GM18858 (cell line): ENCODE measurements at regions not wholly inside any gene's neighbourhood (a gene's known extent, or its start where the extent isn't known, plus 50 kb on each side); places are given as distances from the start of the nearest gene placed in this dataset.

Experiments
- ATAC-seq: cut with Tn5 transposase; IDR thresholded peaks from one replicate; pipeline ENCODE4 v1.9.1; 2021; ENCODE audit not compliant: unreplicated experiment

GRCh38 chr4:41426539-41426938, 111.4 kb upstream of the LIMCH1 start:
- ATAC-seq = no peak

- no peak for ATAC-seq
Measured at GRCh38 chr4:41427306-41427882, 110.6 kb upstream of the LIMCH1 start.

- no peak for ATAC-seq
Measured at GRCh38 chr4:41427931-41428600, 109.9 kb upstream of the LIMCH1 start.

GRCh38 chr4:41428601-41429279, 109.2 kb upstream of the LIMCH1 start:
- no peak for ATAC-seq

GRCh38 chr4:41429280-41429669, 108.7 kb upstream of the LIMCH1 start:
- ATAC-seq = no peak

GRCh38 chr4:41430792-41431191, 107.2 kb upstream of the LIMCH1 start:
- no peak for ATAC-seq

GRCh38 chr4:41431276-41431675, 106.7 kb upstream of the LIMCH1 start:
- no peak for ATAC-seq

GRCh38 chr4:41432219-41432618, 105.7 kb upstream of the LIMCH1 start:
- no peak for ATAC-seq

GRCh38 chr4:41432881-41433280, 105.1 kb upstream of the LIMCH1 start:
- ATAC-seq = no peak

GRCh38 chr4:41433361-41433760, 104.6 kb upstream of the LIMCH1 start:
- no peak for ATAC-seq

GRCh38 chr4:41435510-41435909, 102.4 kb upstream of the LIMCH1 start:
- ATAC-seq = no peak

GRCh38 chr4:41436419-41436818, 101.5 kb upstream of the LIMCH1 start:
- ATAC-seq = no peak

- ATAC-seq = peak; percentile 55
Measured at GRCh38 chr4:41437111-41437536, 100.8 kb upstream of the LIMCH1 start.

- ATAC-seq = no peak
Measured at GRCh38 chr4:41438931-41439297, 99.0 kb upstream of the LIMCH1 start.

- ATAC-seq = no peak
Measured at GRCh38 chr4:41442810-41443209, 95.1 kb upstream of the LIMCH1 start.

GRCh38 chr4:41443340-41444079, 94.4 kb upstream of the LIMCH1 start:
- ATAC-seq = no peak

- ATAC-seq = no peak
Measured at GRCh38 chr4:41446391-41446790, 91.6 kb upstream of the LIMCH1 start.

GRCh38 chr4:41446981-41447725, 90.8 kb upstream of the LIMCH1 start:
- no peak for ATAC-seq

GRCh38 chr4:41448934-41449333, 89.0 kb upstream of the LIMCH1 start:
- ATAC-seq = no peak

GRCh38 chr4:41451961-41452360, 86.0 kb upstream of the LIMCH1 start:
- no peak for ATAC-seq
